ENCODE measurements at regions not wholly inside any gene's neighbourhood (a gene's known extent, or its start where the extent isn't known, plus 50 kb on each side); places are given as distances from the start of the nearest gene placed in this dataset.

DNA sequence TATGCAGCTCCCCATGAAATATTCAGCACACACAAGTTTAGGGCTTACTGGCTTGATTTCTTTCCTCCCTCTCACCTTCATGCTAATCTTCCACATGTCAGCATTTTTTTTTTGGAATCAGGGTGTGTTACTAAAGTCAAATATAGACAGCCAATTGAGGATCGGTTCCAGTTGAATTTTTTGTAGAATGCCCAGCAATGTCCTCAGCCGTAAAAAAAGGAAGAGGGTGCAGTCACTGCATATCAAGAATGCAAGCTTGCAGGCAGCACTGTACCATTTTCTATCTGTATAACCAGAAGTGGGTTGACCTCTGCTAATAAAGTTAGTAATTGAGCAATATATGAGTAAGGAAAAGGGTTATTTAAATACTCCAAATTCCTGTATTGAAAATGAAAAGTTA lies 51.4 kb upstream of the CHMP2B start:
- DNase-seq (ENCODE audit: low spot score): no peak

GRCh38 chr3:87173776-87174175 lies 53.3 kb upstream of the CHMP2B start:
- no peak for DNase-seq (ENCODE audit: low spot score)

DNA sequence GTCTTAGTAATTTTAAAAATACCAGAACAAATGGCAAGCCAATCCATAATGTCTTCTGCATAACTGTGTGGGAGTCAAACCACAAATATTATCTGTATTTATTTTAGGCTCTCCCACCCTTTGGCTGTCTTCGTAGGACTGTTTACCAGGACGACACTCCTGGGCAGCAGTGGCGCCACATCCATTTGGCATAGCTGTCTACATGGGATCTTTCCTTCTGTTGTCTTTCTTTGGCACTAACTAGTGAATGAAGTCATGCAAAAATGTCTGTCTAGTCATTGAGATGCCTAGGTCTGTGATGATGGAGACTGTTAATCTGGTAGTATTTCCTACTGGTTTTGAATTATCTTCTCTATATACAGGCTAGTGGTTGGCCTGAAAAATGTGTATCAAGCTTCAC lies 54.0 kb upstream of the CHMP2B start:
- no peak for DNase-seq (ENCODE audit: low spot score)

- DNase-seq (ENCODE audit: low spot score): peak; percentile 37
These were observed 59.3 kb upstream of the CHMP2B start for GRCh38 chr3:87167628-87168456.

- no peak for DNase-seq (ENCODE audit: low spot score)
These were observed 62.9 kb upstream of the CHMP2B start for GRCh38 chr3:87164245-87164644.

GRCh38 chr3:87161851-87162250 lies 65.3 kb upstream of the CHMP2B start:
- DNase-seq (ENCODE audit: low spot score): no peak

- no peak for DNase-seq (ENCODE audit: low spot score)
These were observed 65.7 kb upstream of the CHMP2B start for GRCh38 chr3:87161417-87161816.

DNA sequence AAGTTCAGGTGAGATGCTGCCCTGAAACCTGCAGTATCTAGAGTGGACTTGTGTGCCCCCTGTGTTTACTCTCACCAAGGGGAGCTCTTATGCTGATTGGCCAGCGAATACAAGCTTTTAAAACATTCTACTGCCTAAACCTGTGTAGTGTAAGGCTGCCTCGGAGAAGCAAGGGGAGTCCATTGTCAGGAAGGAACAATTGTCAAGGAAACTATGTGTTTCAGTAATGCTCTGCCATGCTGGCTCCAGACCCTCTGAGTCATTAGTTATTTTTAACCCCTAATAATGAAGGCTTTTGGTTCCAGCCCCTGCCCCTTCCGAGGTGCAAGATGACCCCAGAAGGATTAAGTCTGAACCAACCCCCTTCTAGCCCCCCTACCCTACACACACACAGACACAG lies 66.1 kb upstream of the CHMP2B start:
- DNase-seq (ENCODE audit: low spot score): no peak

- DNase-seq (ENCODE audit: low spot score): peak; percentile 36
These were observed 68.3 kb upstream of the CHMP2B start for GRCh38 chr3:87158823-87159222.

GRCh38 chr3:87148020-87148419 lies 79.1 kb upstream of the CHMP2B start:
- no peak for DNase-seq (ENCODE audit: low spot score)

DNA sequence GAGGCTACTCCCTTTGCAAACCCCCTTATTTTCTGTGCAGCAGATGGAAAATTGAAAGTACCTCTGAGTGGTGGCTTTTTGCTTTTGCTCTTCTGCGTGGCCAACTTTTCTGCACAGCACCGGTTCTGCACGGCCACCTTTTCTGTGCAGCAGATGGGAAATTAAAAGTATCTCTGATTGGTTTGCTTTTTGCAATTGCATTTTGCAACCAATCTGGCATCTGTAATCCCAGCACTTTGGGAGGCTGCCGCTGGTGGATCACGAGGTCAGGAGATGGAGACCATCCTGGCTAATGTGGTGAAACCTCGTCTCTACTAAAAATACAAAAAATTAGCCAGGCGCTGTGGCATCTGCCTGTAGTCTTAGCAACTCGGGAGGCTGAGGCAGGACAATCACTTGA lies 79.5 kb upstream of the CHMP2B start:
- no peak for DNase-seq (ENCODE audit: low spot score)

- DNase-seq (ENCODE audit: low spot score): peak; percentile 45
These were observed 81.6 kb upstream of the CHMP2B start for GRCh38 chr3:87145553-87145952.

DNA sequence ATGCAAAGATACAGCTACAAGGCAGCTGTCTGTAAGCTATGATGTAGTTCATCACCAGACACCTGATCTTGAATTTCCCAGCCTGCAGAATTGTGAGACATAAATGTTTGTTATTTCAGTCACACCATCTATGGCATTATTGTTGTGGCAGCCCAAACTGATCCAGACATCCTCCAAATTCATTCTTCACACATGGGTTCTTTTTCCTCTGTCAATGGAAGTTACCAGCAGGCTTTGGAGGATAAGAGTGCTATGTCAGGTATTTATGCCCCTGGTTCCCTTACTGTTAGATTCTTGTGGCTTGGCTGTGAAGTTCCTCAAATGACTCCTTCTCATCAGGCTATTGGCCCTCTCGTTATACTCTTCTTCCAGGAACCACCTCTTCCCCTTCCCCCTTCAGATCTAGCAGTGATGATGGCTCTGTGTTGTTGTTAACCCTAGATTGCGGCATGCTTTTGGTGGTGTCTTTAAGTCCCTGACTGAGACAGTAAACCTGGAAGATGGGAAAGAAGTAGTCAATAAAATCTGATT lies 91.0 kb upstream of the CHMP2B start:
- DNase-seq (ENCODE audit: low spot score): no peak

DNA sequence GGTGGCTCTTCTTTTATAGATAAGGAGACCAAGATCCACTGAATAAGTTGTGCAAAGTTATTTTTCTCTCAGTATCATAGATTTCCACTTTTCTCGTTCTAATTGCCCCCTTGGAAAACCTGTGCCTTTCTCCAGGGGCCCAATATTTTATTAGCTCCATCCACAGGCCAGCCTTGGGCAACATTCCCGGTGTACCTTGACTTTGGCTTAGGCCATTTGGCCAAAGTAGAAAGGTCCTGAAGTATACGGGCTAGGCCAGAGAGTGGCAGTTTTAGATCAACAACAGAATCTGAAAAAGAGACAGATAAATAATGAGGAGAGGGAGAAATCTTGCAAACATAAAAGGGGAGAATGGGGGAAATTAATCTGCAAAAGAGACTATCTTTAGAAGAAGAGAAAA lies 91.7 kb upstream of the CHMP2B start:
- DNase-seq (ENCODE audit: low spot score): no peak

DNA sequence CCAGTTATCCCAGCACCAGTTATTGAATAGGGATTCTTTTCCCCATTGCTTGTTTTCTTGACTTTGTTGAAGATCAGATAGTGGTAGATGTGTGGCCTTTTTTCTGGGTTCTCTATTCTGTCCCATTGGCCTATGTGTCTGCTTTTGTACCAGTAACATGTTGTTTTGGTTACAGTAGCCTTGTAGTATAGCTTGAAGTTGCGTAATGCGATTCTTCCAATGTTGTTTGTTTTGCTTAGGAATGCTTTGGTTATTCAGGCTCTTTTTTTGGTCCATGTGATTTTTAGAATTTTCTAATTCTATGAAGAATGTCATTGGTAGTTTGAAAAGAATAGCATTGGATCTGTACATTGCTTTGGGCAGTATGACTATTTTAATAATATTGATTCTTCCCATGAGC lies 94.3 kb upstream of the CHMP2B start:
- DNase-seq (ENCODE audit: low spot score): no peak

DNA sequence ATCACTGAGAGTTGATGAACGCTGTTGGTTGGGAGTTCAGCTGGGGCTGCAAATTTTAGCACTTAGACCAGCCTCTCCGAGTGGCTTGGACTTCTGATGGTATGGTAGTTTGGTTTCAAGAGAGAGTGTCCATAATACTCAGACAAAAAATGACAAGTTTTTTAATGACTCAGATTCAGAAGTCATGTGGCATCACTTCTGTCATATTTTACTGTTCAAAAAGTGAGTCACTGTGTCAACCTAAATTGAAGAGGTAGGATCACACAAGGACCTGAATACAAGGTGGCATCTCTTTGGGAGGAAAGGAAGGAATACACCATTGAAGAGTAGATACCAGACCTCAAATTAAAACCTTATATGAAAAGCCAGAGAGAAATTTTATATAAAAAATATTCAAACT lies 99.1 kb upstream of the CHMP2B start:
- no peak for DNase-seq (ENCODE audit: low spot score)

GRCh38 chr3:87127281-87127680 lies 99.8 kb upstream of the CHMP2B start:
- DNase-seq (ENCODE audit: low spot score): no peak

DNA sequence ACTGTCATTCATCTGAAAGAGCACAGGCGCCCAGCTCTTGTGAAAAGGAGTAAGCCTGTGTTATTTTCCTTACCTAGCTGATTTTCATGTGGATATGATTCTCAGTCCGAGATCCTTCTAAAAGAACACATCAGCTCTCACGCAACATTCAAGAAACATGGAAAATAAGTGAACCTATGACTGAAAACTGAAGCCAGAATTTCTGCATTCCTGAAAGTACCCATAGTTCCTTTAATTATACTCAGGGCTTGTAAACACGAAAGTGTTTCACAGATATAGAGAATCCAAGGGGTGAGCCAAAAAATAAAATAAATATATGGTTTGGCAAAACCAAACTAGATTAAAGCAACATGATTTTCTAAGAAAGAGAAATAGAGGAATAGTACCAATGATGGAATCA lies 100.8 kb upstream of the CHMP2B start:
- no peak for DNase-seq (ENCODE audit: low spot score)

- no peak for DNase-seq (ENCODE audit: low spot score)
These were observed 102.0 kb upstream of the CHMP2B start for GRCh38 chr3:87125116-87125515.

GRCh38 chr3:87122766-87123165 lies 104.3 kb upstream of the CHMP2B start:
- no peak for DNase-seq (ENCODE audit: low spot score)

- DNase-seq (ENCODE audit: low spot score): no peak
These were observed 105.3 kb upstream of the CHMP2B start for GRCh38 chr3:87121856-87122255.

- DNase-seq (ENCODE audit: low spot score): no peak
These were observed 106.2 kb upstream of the CHMP2B start for GRCh38 chr3:87120881-87121280.

GRCh38 chr3:87120236-87120635 lies 106.9 kb upstream of the CHMP2B start:
- DNase-seq (ENCODE audit: low spot score): no peak

- no peak for DNase-seq (ENCODE audit: low spot score)
These were observed 117.6 kb upstream of the CHMP2B start for GRCh38 chr3:87109465-87109864.

Measured in SK-N-DZ (cell line).